ENCODE measurements at regions not wholly inside any gene's neighbourhood (a gene's known extent, or its start where the extent isn't known, plus 50 kb on each side); places are given as distances from the start of the nearest gene placed in this dataset.
"Not testable (repeated sequence)": the region's sequence is repeated elsewhere in the genome, so short reads cannot be mapped to it uniquely, and the experiment has no call there.

DNA sequence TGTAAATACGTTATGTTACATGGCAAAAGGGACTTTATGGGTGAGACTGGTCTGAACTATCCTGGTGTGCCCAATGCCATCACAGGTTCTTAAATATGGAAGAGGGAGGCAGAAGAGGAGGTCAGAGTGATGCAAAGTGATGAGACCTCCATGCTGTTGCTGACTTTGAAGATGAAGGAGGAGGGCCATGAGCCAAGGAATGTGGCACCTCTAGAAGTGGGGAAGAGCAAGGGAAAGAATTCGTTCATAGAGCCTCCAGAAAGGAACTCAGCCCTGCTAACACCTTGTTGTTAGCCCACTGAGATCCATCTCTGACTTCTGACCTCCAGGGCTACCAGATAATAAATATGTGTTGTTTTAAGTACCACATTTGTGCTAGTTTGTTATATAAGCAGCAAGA lies 462.0 kb downstream of the RPS6KC1 start:
- POLR2A ChIA-PET: no interaction called here
- intact Hi-C loops (cut with DNase I, micrococcal nuclease): no loop called here
- no peak overlapping the region for H3K4me3 ChIP-seq (ENCODE audit: low read length)

DNA sequence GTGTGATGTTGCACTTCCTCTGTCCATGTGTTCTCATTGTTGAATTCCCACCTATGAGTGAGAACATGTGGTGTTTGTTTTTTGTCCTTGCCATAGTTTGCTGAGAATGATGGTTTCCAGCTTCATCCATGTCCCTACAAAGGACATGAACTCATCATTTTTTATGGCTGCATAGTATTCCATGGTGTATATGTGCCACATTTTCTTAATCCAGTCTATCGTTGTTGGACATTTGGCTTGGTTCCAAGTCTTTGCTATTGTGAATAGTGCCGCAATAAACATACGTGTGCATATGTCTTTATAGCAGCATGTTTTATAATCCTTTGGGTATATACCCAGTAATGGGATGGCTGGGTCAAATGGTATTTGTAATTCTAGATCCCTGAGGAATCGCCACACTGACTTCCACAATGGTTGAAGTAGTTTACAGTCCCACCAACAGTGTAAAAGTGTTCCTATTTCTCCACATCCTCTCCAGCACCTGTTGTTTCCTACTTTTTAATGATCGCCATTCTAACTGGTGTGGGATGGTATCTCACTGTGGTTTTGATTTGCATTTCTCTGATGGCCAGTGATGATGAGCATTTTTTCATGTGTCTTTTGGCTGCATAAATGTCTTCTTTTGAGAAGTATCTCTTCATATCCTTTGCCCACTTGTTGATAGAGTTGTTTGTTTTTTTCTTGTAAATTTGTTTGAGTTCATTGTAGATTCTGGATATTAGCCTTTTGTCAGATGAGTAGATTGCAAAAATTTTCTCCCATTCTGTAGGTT lies 463.6 kb downstream of the RPS6KC1 start:
- H3K27me3 ChIP-seq (ENCODE audit: control insufficient read depth in 1 of 2, insufficient read depth in 2 of 2, low read length in 2 of 2); ATAC-seq (ENCODE audit: poor library complexity); H3K27ac Mint-ChIP-seq; H3K9me3 Mint-ChIP-seq; H3K4me3 ChIP-seq (ENCODE audit: low read length); H3K27ac ChIP-seq (ENCODE audit: low read depth in 1 of 2, low read length in 2 of 2); POLR2A ChIA-PET; H3K4me1 Mint-ChIP-seq (ENCODE audit: low read depth); intact Hi-C loops (cut with DNase I, micrococcal nuclease); H3K9me3 ChIP-seq (ENCODE audit: control insufficient read depth in 1 of 2, insufficient read depth in 1 of 2, low read length in 2 of 2); H3K4me1 ChIP-seq (ENCODE audit: insufficient read depth, low read length); H3K36me3 ChIP-seq (ENCODE audit: insufficient read depth, low read length); CTCF ChIA-PET; H3K4me3 Mint-ChIP-seq; DNase-seq; H3K36me3 Mint-ChIP-seq (ENCODE audit: low read depth): not testable (repeated sequence)
- H3K27me3 Mint-ChIP-seq: peaks cover 47% of the 10 kb centered on the region

More for the DNA sequence above, 462.0 kb downstream of the RPS6KC1 start:
- peaks cover 0 to 3% of the 10 kb centered on the region in 2 experiments for H3K9me3 ChIP-seq (ENCODE audit: control insufficient read depth in 1 of 2, insufficient read depth in 1 of 2, low read length in 2 of 2)
- Mint-ChIP-seq H3K27ac (no peak overlapping the region), H3K27me3 (peaks cover 32% of the 10 kb centered on the region), H3K4me1 (ENCODE audit: low read depth) (no peaks in the 10 kb centered on the region), H3K4me3 (no peak overlapping the region), H3K36me3 (ENCODE audit: low read depth) (no peaks in the 10 kb centered on the region), H3K9me3 (peaks cover 7% of the 10 kb centered on the region)
- H3K36me3 ChIP-seq (ENCODE audit: insufficient read depth, low read length): no peaks in the 10 kb centered on the region
- no peaks in the 10 kb centered on the region for H3K4me1 ChIP-seq (ENCODE audit: insufficient read depth, low read length)
- ATAC-seq (ENCODE audit: poor library complexity) (no peak), DNase-seq (no peak)
- TF ChIP-seq, protein P1, sequence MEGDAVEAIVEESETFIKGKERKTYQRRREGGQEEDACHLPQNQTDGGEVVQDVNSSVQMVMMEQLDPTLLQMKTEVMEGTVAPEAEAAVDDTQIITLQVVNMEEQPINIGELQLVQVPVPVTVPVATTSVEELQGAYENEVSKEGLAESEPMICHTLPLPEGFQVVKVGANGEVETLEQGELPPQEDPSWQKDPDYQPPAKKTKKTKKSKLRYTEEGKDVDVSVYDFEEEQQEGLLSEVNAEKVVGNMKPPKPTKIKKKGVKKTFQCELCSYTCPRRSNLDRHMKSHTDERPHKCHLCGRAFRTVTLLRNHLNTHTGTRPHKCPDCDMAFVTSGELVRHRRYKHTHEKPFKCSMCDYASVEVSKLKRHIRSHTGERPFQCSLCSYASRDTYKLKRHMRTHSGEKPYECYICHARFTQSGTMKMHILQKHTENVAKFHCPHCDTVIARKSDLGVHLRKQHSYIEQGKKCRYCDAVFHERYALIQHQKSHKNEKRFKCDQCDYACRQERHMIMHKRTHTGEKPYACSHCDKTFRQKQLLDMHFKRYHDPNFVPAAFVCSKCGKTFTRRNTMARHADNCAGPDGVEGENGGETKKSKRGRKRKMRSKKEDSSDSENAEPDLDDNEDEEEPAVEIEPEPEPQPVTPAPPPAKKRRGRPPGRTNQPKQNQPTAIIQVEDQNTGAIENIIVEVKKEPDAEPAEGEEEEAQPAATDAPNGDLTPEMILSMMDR (IDR thresholded peaks at IDR 0.05): no peak
- CTCF ChIA-PET: no interaction called here
- no peaks in the 10 kb centered on the region for H3K27me3 ChIP-seq (ENCODE audit: control insufficient read depth in 1 of 2, insufficient read depth in 2 of 2, low read length in 2 of 2)
- no peak overlapping the region for H3K27ac ChIP-seq (ENCODE audit: low read depth in 1 of 2, low read length in 2 of 2)

DNA sequence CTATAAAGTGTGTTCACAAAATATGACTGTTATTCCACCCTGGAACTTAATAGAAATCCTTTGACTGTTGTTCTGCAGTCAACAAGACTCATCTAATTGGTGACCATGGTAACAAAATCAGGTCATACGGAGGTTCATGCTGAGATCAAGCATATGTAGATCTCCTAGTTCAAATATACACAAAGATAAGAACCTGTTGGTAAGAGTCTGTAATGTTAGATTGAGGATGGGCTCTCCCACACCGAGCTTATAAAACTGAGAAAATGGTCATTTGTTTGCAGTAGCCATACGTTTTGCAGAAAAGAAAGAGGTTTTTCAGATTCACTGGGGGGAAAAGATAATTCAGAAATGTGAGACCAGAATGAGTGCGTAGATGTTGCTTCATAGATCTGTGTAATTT lies 468.1 kb downstream of the RPS6KC1 start:
- peaks cover 2% of the 10 kb centered on the region for H3K9me3 Mint-ChIP-seq
- POLR2A ChIA-PET: no interaction called here
- DNase-seq (no peak), ATAC-seq (ENCODE audit: poor library complexity) (no peak)
- H3K27me3 Mint-ChIP-seq: peaks cover 26% of the 10 kb centered on the region
- Histone ChIP-seq H3K4me3 (ENCODE audit: low read length) (no peak overlapping the region), H3K9me3 (ENCODE audit: control insufficient read depth in 1 of 2, insufficient read depth in 1 of 2, low read length in 2 of 2) (peaks cover 0 to 2% of the 10 kb centered on the region in 2 experiments), H3K4me1 (ENCODE audit: insufficient read depth, low read length) (no peaks in the 10 kb centered on the region), H3K27ac (ENCODE audit: low read depth in 1 of 2, low read length in 2 of 2) (no peak overlapping the region), H3K36me3 (ENCODE audit: insufficient read depth, low read length) (no peaks in the 10 kb centered on the region), H3K27me3 (ENCODE audit: control insufficient read depth in 1 of 2, insufficient read depth in 2 of 2, low read length in 2 of 2) (peaks cover 0 to under 1% of the 10 kb centered on the region in 2 experiments)
- TF ChIP-seq, protein P1 (IDR thresholded peaks at IDR 0.05): no peak
- H3K36me3 Mint-ChIP-seq (ENCODE audit: low read depth): no peaks in the 10 kb centered on the region
- no peaks in the 10 kb centered on the region for H3K4me1 Mint-ChIP-seq (ENCODE audit: low read depth)
- no peak overlapping the region for H3K27ac Mint-ChIP-seq
- CTCF ChIA-PET: no interaction called here
- intact Hi-C loops (cut with DNase I, micrococcal nuclease): no loop called here
- H3K4me3 Mint-ChIP-seq: no peak overlapping the region

DNA sequence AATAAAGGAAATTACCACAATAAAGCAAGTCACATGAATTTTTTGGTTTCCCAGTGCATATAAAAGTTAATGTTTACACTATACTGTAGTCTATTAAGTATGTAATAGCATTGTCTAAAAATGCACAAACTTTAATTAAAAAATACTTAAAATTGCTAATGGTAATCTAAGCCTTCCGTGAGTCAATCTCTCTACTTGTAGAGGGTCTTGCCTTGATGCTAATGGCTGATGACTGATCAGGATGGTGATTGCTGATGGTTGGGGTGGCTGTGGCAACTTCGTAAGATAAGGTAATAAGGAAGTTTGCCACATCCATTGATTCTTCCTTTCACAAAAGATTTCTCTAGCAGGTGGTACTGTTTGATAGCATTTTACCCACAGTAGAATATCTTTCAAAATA lies 466.6 kb upstream of the PROX1 start:
- H3K4me1 ChIP-seq (ENCODE audit: insufficient read depth, low read length): no peaks in the 10 kb centered on the region
- H3K9me3 ChIP-seq (ENCODE audit: control insufficient read depth in 1 of 2, insufficient read depth in 1 of 2, low read length in 2 of 2): peaks cover 0 to 4% of the 10 kb centered on the region in 2 experiments
- ChIA-PET CTCF (no interaction called here), POLR2A (no interaction called here)
- no peak overlapping the region for H3K4me3 ChIP-seq (ENCODE audit: low read length)
- ATAC-seq (ENCODE audit: poor library complexity) (no peak), DNase-seq (no peak)
- Mint-ChIP-seq H3K4me3 (no peak overlapping the region), H3K36me3 (ENCODE audit: low read depth) (no peaks in the 10 kb centered on the region), H3K27me3 (peaks cover 26% of the 10 kb centered on the region), H3K4me1 (ENCODE audit: low read depth) (no peaks in the 10 kb centered on the region), H3K27ac (no peak overlapping the region), H3K9me3 (peaks cover 2% of the 10 kb centered on the region)
- H3K36me3 ChIP-seq (ENCODE audit: insufficient read depth, low read length): no peaks in the 10 kb centered on the region
- TF ChIP-seq, protein P1 (IDR thresholded peaks at IDR 0.05): no peak
- H3K27ac ChIP-seq (ENCODE audit: low read depth in 1 of 2, low read length in 2 of 2): no peak overlapping the region
- H3K27me3 ChIP-seq (ENCODE audit: control insufficient read depth in 1 of 2, insufficient read depth in 2 of 2, low read length in 2 of 2): peaks cover 0 to 4% of the 10 kb centered on the region in 2 experiments
- intact Hi-C loops (cut with DNase I, micrococcal nuclease): no loop called here

All from CD4-positive, alpha-beta T cell (primary cell).